Transverse colon (tissue), 4 donors: ENCODE measurements at regions not wholly inside any gene's neighbourhood (a gene's known extent, or its start where the extent isn't known, plus 50 kb on each side); places are given as distances from the start of the nearest gene placed in this dataset.

ENCODE experiments used
- DNase-seq: peaks from one replicate; pipeline ENCODE4 v3.0.0-alpha.2; 2019
- H3K27ac ChIP-seq, 4 donors: fragments of 200-600 bp; sonication (generic); 2 replicates each; pipeline ENCODE4 v1.5.1; 2016 to 2018; ENCODE audit warnings: inconsistent platforms in 4 of 4
- H3K27me3 ChIP-seq: fragments of 200-600 bp; sonication (generic); 2 replicates; pipeline ENCODE4 v1.5.1; 2017; ENCODE audit warnings: inconsistent platforms
- H3K36me3 ChIP-seq, 4 donors: fragments of 200-600 bp; sonication (generic); 2 replicates each; pipeline ENCODE4 v1.5.1; 2017 to 2019; ENCODE audit warnings: inconsistent platforms in 4 of 4
- H3K4me1 ChIP-seq, 4 donors: fragments of 200-600 bp; sonication (generic); 2 replicates each; pipeline ENCODE4 v1.5.1; 2017 to 2020; ENCODE audit warnings: inconsistent platforms in 4 of 4
- H3K4me3 ChIP-seq, 4 donors: fragments of 200-600 bp; sonication (generic); 1 replicate in 1 of 4; 2 replicates in 3 of 4; pipeline versions ENCODE4 v1.5.1 to v1.6.1; 2017 to 2019; ENCODE audit warnings: inconsistent platforms in 4 of 4
- H3K9me3 ChIP-seq, 2 donors: fragments of 200-600 bp; sonication (generic); 2 replicates each; pipeline ENCODE4 v1.5.1; 2017 to 2019; ENCODE audit warnings: inconsistent platforms in 2 of 2
- CTCF ChIP-seq, 5 experiments: fragments of 200-600 bp in 3 of 5; fragments of 450-650 bp in 2 of 5; sonication (generic) in 3 of 5; IDR thresholded peaks; 1 replicate in 2 of 5; 2 replicates in 3 of 5; pipeline ENCODE4 v1.5.1; 2016 to 2017; ENCODE audit warnings: antibody characterized with exemption in 5 of 5, inconsistent platforms in 3 of 5, mild to moderate bottlenecking in 2 of 5, moderate library complexity in 1 of 5
- EP300 ChIP-seq: sonication (generic); formaldehyde crosslinking; IDR thresholded peaks from one replicate; pipeline ENCODE4 v1.6.1; 2017; ENCODE audit warnings: antibody characterized with exemption, low read depth
- POLR2A ChIP-seq: fragments of 450-650 bp; IDR thresholded peaks from one replicate; pipeline ENCODE4 v1.6.1; 2016; ENCODE audit warnings: antibody characterized with exemption, mild to moderate bottlenecking, moderate library complexity
- POLR2AphosphoS5 ChIP-seq, 3 donors: sonication (generic); formaldehyde crosslinking; IDR thresholded peaks; one replicate each; pipeline ENCODE4 v1.6.1; 2016; ENCODE audit warnings: antibody characterized with exemption in 3 of 3
- WGBS, 2 donors: methylation state at CpG; one replicate each; pipeline ENCODE4 v1.1.5; 2018; ENCODE audit warnings: low coverage in 1 of 2; 5-methylcytosine and 5-hydroxymethylcytosine counted together
- in situ Hi-C, 4 donors: fragments of 200-750 bp; cut with MboI; loops; one replicate each; pipeline versions ENCODE4 v1.15.0 to v1.15.1; 2017; ENCODE audit warnings: low sequenced_read_pairs in 3 of 4, low pct_ligation_motif_present in 1 of 4, low pct_unique_long_range_greater_than_20kb in 1 of 4
- intact Hi-C: fragments of 100-400 bp; cut with DNase I; formaldehyde crosslinking; loops from one replicate; pipeline ENCODE4 v1.15.1; 2023; ENCODE audit warnings: low total_unique reads

DNA sequence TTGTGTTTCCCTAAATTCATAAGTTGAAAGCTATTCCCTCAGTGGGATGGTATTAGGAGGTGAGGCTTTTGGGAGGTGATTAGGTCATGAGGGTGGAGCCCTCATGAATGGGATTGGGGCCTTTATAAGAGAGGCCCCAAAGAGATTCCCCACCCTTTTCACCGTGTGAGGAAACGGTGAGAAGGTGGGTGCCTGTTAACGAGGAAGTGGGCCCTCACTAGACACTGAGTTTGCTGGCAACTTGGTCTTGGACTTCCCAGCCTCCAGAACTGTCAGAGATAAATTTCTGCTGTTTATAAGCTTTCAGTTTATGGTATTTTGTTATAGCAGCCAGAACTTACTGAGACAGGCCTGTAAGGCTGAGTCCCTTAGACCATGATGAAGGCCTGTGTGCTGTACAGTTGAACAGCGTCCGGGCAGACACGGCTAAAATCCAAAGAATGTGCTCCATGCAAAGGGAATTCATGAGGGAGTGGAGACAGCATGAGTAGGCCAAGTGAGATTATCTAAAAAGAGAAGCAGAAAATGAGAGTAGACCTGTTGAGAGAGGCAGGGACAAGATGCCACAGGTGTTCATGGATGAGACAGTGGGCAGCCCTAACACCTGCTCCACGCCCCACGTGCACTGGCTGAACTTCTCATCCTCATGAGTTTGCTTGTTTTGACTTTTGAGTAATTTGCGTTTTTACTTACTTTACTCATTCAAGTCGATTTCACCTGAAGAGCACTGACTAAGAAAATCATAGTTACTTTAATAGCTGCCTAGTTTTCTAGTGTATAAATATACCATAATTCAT is 66.9 kb upstream of the SFMBT2 start:
- TF ChIP-seq POLR2A (no peak), POLR2AphosphoS5 (IDR thresholded peaks at IDR 0.05) (no peak), EP300 (no peak), CTCF (IDR thresholded peaks at IDR 0.05) (no peak)
- intact Hi-C loops (no loop called here), in situ Hi-C loops (no loop called here)
- no peaks in the 10 kb centered on the region for H3K27me3 ChIP-seq
- no peaks in the 10 kb centered on the region for H3K9me3 ChIP-seq
- no peaks in the 10 kb centered on the region for H3K36me3 ChIP-seq
- H3K4me1 ChIP-seq: peaks cover 0 to 13% (median 2%) of the 10 kb centered on the region in 4 donors
- no peak overlapping the region for H3K4me3 ChIP-seq
- peak overlapping the region in 1 of 4 donors; percentile 4 for H3K27ac ChIP-seq
- 82% methylated on average over 4 to 10 of the region's 10 CpGs for WGBS, 2 donors
- peak; percentile 57 for DNase-seq

- in situ Hi-C loops: no loop called here
- peaks cover 0 to 11% (median 2%) of the 10 kb centered on the region in 4 donors for H3K4me1 ChIP-seq
- intact Hi-C loops: no loop called here
- H3K36me3 ChIP-seq: no peaks in the 10 kb centered on the region
- no peaks in the 10 kb centered on the region for H3K27me3 ChIP-seq
- no peak for TF ChIP-seq POLR2A
- TF ChIP-seq CTCF (IDR thresholded peaks at IDR 0.05): no peak
- TF ChIP-seq POLR2AphosphoS5 (IDR thresholded peaks at IDR 0.05): no peak
- TF ChIP-seq EP300: no peak
- 55 to 65% methylated on average over 5 of the region's 5 CpGs for WGBS, 2 donors
- DNase-seq: no peak
- peak overlapping the region; percentile 20 to 44 (median 32) for H3K27ac ChIP-seq
- no peak overlapping the region for H3K4me3 ChIP-seq
- no peaks in the 10 kb centered on the region for H3K9me3 ChIP-seq
Observed at GRCh38 chr10:7475939-7476338, 65.1 kb upstream of the SFMBT2 start.

- intact Hi-C loops (no loop called here), in situ Hi-C loops (no loop called here)
- Histone ChIP-seq H3K4me3 (no peak overlapping the region), H3K27me3 (no peaks in the 10 kb centered on the region), H3K4me1 (peaks cover 0 to 8% (median 2%) of the 10 kb centered on the region in 4 donors), H3K27ac (peak overlapping the region; percentile 20 to 44 (median 30)), H3K9me3 (no peaks in the 10 kb centered on the region), H3K36me3 (no peaks in the 10 kb centered on the region)
- 58 to 69% methylated on average over 25 to 26 of the region's 26 CpGs for WGBS, 2 donors
- TF ChIP-seq POLR2A (no peak), POLR2AphosphoS5 (IDR thresholded peaks at IDR 0.05) (no peak), CTCF (IDR thresholded peaks at IDR 0.05) (no peak), EP300 (no peak)
- DNase-seq: peak; percentile 26
Observed at GRCh38 chr10:7475046-7475911, 64.4 kb upstream of the SFMBT2 start.

GRCh38 chr10:7474388-7474787 is 63.6 kb upstream of the SFMBT2 start:
- TF ChIP-seq POLR2A (no peak), CTCF (IDR thresholded peaks at IDR 0.05) (no peak), POLR2AphosphoS5 (IDR thresholded peaks at IDR 0.05) (no peak)
- no peaks in the 10 kb centered on the region for H3K36me3 ChIP-seq
- peaks cover 0 to 8% (median 2%) of the 10 kb centered on the region in 4 donors for H3K4me1 ChIP-seq
- in situ Hi-C loops (no loop called here), intact Hi-C loops (no loop called here)
- no peaks in the 10 kb centered on the region for H3K27me3 ChIP-seq
- peak overlapping the region in 2 of 4 donors; percentile 5 to 30 for H3K27ac ChIP-seq
- no peak overlapping the region for H3K4me3 ChIP-seq
- no peaks in the 10 kb centered on the region for H3K9me3 ChIP-seq
- peak; percentile 39 for DNase-seq
- WGBS, 2 donors: 66 to 69% methylated on average over 6 to 7 of the region's 7 CpGs
